Stimulated activated naive CD8-positive, alpha-beta T cell treated with anti-CD3 and anti-CD28 coated beads, Interleukin-15, Interleukin-2, amounts not matched to agents 100 U/mL and 50 U/mL, for 24 hours (primary cell): ENCODE measurements at regions not wholly inside any gene's neighbourhood (a gene's known extent, or its start where the extent isn't known, plus 50 kb on each side); places are given as distances from the start of the nearest gene placed in this dataset.
"Not testable (repeated sequence)": the region's sequence is repeated elsewhere in the genome, so short reads cannot be mapped to it uniquely, and the experiment has no call there.

Experiments
- ATAC-seq: fragments of 150-1000 bp; cut with Tn5 transposase; one replicate; pipeline ENCODE4 v1.10.0; 2021
- DNase-seq: peaks from one replicate; pipeline ENCODE4 v3.0.0; 2021

GRCh38 chr6:140459209-140459608 is 1084.8 kb upstream of the CITED2 start:
- DNase-seq (no peak), ATAC-seq (no peak)

- no peak for DNase-seq
- no peak for ATAC-seq
These were observed 1071.8 kb upstream of the CITED2 start for GRCh38 chr6:140446241-140446640.

GRCh38 chr6:140445474-140446004 is 1071.1 kb upstream of the CITED2 start:
- no peak for ATAC-seq
- DNase-seq = no peak

DNA sequence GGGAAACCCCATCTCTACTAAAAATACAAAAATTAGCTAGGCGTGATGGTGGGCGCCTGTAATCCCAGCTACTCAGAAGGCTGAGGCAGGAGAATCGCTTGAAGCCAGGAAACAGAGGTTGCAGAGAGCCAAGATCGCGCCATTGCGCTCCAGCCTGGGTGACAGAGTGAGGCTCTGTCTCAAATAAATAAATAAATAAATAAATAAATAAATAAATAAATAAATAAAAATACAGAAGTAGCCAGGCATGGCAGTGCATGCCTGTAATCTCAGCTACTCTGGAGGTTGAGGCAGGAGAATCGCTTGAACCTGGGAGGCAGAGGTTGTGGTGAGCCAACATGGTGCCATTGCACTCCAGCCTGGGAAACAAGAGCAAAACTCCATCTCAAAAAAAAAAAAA is 1068.7 kb upstream of the CITED2 start:
- ATAC-seq, DNase-seq: not testable (repeated sequence)

DNA sequence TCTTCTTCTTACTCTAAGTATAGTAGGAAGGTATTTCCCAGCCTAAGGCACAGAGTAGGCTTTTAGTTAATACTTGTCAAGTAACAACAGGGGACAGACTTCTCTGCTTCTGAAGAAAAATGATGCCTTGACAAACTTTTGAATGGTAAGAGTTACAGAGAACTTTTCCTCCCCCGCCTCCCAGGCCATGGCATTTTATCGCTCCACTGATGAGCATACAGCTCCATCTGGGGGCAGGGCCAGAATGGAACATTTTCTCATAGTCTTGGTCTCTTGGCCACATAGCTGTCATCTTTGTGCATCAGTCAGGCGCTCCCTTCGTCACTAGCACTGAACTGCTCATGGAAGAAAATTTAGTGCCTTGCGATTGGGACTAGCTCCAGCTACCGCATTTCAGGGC is 1066.8 kb upstream of the CITED2 start:
- DNase-seq = peak; percentile 5
- ATAC-seq = peak; percentile 23

GRCh38 chr6:140440223-140440835 is 1065.9 kb upstream of the CITED2 start:
- DNase-seq (no peak), ATAC-seq (no peak)

- no peak for DNase-seq
- no peak for ATAC-seq
These were observed 1063.9 kb upstream of the CITED2 start for GRCh38 chr6:140438346-140438735.

GRCh38 chr6:140437619-140438345 is 1063.3 kb upstream of the CITED2 start:
- ATAC-seq (no peak), DNase-seq (no peak)

GRCh38 chr6:140436023-140436811 is 1061.8 kb upstream of the CITED2 start:
- no peak for ATAC-seq
- DNase-seq = no peak

DNA sequence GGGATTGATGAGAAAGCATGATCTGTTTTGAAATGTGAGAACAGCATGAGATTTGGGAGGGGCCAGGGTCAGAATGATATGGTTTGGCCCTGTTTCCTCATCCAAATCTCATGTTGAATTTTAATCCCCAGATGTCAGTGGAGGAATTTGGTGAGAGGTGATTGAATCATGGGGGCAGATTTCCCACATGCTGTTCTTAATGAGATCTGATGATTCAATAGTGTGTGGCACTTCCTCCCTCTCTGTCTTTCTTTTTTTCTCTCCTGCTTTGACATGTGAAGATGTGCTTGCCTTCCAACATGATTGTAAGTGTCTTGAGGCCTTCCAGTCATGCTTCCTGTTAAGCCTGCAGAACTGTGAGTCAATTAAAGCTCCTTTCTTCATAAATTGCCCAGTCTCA is 1060.3 kb upstream of the CITED2 start:
- DNase-seq (no peak), ATAC-seq (no peak)

GRCh38 chr6:140433072-140433471 is 1058.6 kb upstream of the CITED2 start:
- ATAC-seq = no peak
- DNase-seq = no peak

DNA sequence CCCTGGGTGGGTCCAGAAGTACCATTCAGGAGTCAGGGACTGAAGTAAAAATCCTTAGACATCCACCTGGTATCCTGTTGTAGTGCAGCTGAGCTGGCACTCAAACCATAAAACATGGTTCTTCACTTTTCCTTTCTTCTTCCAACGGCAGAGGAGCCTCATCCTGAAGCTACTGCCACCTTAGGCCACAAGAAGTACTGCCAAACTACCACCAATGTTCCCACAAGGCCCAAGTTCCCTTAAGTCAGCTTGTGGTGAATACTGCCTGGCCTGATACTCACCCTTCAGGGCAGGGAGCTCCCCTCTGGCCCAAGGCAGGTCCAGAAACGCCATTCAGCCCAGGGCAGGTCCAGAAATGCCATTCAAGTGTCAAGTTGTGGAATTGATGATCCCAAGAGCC is 1053.4 kb upstream of the CITED2 start:
- ATAC-seq = no peak
- DNase-seq = no peak

DNA sequence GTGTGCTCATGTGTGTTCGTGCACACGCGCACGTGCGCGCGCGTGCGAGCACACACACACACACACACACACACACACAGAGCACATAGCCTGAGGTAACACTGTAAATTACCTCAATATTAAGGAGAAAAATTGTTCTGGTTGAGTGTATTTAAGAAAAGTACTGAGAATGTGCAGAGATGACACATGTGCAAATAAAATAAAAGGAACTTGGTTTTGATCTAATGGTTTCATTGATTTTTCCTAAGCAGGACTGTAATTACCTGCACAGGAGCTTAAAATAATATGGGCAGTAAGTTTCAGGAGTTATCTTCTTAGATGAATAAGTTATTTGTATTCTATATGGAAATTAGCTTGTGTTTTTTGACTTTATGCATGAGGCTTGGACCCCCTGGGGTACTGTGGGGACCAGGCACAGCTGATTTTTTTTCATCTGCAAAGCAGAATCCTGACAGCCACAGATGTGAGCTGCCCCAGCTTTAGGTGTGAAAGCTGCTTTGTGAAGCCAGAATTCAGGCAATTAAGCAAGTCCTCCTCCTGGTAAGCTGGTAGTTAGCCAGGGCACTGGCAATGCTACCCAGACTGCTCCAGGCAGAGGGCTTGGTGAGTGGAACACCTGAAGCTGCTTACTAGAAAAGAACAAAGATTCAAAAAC is 1040.6 kb upstream of the CITED2 start:
- ATAC-seq (no peak), DNase-seq (no peak)

- DNase-seq = no peak
- ATAC-seq = no peak
These were observed 1028.6 kb upstream of the CITED2 start for GRCh38 chr6:140403020-140403419.

DNA sequence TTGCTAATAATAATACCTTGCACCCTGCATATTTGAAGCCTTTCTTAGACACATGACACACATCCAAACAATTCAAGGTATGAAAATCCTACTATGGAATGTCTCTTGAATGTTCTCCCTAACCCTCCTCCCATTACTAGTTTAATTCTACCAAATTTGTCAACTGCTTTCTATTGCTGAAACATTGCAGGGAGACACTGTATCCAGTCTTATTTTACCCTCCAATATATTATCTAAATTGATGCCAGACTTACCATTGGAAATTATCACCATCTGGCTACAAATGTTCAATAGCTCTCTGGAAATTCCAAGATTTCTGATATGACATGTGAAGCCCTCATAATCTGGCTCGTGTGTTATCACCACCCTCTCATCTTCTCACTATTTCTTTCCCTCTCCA is 1027.3 kb upstream of the CITED2 start:
- DNase-seq (no peak), ATAC-seq (no peak)

DNA sequence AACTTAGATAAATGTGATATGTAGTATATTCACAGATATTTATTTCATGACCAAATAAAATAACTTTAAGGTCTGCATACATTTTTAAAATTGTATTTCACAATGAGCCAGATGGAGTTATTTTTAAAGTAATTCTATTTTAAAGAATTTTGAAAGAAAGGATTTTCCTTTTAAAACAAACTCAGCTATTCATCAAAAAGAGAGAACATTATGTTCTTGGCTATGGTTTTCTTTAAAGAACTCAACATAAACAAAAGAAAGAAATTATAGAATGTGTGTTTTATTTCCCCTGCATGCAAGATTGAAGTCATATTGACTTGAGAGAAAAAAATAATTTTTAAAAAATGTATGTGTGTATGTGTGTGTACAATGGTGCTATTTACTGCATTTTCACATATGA is 1023.6 kb upstream of the CITED2 start:
- DNase-seq = no peak
- no peak for ATAC-seq

- ATAC-seq = no peak
- no peak for DNase-seq
These were observed 1022.7 kb upstream of the CITED2 start for GRCh38 chr6:140397106-140397505.

DNA sequence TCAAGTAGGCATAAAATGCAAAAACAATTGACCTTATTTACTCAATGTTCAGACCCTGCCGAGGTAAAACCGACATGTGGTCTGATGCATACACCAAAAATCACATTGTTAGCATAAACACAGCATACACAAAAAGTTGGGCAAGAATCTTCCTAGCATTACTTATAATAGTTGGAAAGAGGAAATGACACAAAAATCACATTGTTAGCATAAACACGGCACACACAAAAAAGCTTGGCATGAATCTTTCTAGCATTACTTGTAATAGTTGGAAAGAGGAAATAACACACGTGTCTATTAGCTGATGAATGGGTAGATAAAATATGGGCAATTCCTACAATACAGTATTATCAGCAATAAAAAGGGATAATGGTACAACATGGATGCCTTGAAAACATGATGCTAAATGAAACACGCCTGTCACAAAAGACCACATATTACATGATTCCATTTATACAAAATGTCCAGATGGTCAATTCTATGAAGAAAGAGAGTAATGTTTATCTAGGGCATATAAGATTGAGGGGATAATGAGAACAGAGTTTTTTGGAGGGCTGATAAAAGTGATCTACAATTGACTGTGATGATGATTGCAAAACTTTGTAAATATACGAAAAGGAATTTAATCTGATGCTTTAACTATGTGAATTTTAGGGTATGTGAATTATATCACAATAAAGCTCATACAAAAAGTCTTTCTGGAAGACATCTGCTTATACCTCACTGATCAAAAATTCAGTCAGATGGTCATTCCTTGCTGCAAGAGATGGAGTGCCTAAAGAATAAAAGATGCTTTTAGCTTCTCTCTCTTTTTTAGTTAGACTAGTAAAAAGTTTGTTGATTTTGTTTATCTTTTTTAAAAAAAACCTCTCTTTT is 1019.5 kb upstream of the CITED2 start:
- ATAC-seq (no peak), DNase-seq (no peak)

DNA sequence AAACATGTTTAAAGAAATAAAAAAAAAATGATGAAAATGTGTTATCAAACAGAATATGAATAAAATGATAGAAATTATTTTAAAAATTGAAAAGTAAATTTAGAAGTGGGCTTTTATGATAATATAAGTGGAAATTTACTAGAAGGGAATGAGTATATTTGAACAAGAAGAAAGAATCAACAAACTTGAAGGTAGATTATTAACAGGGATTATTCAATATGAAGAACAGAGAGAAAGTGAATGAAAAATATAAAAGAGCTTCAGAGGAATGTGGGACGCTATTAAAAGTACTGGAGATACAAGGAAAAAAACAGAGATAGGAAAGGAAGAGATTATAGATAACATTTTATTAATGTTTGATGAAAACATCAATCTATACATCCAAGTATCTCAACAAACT is 1014.4 kb upstream of the CITED2 start:
- DNase-seq = no peak
- ATAC-seq = no peak

GRCh38 chr6:140388192-140388802 is 1013.8 kb upstream of the CITED2 start:
- ATAC-seq = no peak
- DNase-seq = no peak

DNA sequence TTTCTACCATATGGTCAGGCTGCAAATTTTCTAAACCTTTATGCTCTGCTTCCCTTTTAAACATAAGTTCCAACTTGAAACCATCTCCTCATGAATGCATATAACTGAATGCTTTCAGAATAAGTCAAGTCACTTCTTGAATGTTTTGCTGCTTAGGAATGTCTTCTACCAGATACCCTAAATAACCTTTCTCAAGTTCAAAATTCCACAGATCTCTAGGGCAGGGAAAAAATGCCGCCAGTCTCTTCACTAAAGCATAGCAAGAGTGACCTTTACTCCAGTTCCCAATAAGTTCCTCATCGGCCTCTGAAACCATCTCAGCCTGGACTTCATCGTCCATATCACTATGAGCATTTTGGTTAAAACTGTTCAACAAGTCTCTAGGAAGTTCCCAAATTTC is 1011.2 kb upstream of the CITED2 start:
- ATAC-seq (no peak), DNase-seq (no peak)
